ENCODE measurements at regions not wholly inside any gene's neighbourhood (a gene's known extent, or its start where the extent isn't known, plus 50 kb on each side); places are given as distances from the start of the nearest gene placed in this dataset.
"Not testable (repeated sequence)": the region's sequence is repeated elsewhere in the genome, so short reads cannot be mapped to it uniquely, and the experiment has no call there.

DNA sequence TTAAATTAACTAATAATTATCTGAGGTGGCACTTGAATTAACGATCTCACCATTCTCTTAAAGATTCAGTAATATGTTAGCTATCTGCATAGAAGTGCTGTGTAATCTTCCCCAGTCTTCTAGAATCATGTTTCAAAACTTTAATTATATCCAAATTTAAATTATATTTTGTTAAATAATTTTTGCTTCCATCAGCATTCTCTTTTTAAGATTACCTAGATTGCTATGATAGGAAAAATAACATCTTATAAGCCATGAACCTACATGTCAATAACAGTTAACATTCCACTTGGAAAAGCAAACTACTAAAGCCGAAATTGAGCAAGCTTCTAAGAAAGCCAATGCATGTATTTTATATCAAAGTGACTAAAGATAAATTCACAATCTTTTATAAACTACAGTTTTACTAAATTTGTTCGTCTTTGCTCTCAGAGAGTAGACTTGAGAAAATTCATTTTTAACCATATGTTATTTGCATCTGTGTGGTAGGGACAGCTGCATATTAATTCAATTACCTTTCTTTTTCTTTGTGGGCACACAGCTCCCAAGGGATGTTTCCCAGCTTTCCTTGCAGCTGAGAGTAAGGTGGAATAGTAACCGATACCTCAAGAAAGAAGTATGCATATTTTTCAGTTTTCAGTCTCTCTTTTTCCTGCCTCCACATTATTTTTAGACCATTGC, 105.4 kb upstream of the ABCB5 start:
- ATAC-seq (no peak), DNase-seq (ENCODE audit: low spot score in 2 of 2) (no peak)
- Mint-ChIP-seq H3K9me3 (peaks cover 4 to 8% of the 10 kb centered on the region in 2 donors), H3K27ac (no peak overlapping the region), H3K36me3 (no peaks in the 10 kb centered on the region)

DNA sequence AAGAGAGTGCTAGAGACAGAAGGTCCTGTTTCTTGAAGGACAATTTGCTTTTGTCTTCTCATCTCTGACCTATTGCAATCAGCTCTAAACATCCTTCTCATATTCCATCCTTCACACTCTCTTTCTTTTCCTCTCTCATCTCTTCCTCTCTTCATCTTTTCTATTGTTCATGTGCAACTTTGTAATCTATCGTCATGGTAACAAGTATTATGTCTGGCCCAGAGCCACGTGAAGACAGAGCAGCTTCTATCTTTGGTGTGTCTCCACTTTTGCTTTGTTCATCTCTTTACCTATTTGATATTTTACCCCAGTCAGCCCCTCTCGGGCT, 104.9 kb upstream of the ABCB5 start:
- no peak for ATAC-seq
- Mint-ChIP-seq H3K27ac (no peak overlapping the region), H3K9me3 (peaks cover 4 to 8% of the 10 kb centered on the region in 2 donors), H3K36me3 (no peaks in the 10 kb centered on the region)
- no peak for DNase-seq (ENCODE audit: low spot score in 2 of 2)

DNA sequence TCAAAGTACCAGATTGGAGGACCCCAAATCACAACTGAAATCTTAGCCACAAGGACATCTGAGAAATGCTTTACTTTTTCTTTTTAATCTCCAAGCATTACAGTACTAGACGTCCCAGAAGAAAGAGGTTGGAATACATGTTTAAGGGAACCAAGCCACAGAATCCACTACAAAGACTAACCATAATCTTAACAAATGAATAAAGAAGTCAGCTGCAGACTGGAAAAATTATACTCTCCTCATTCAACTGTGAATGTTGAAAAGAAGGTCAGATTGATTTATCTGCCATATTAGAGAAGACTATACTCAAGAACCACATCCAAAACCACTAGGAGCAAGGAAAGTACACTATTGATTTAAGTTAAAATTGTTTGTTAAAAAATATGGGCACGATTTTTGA, 102.1 kb upstream of the ABCB5 start:
- Mint-ChIP-seq H3K36me3 (no peaks in the 10 kb centered on the region), H3K9me3 (peaks cover 4 to 8% of the 10 kb centered on the region in 2 donors)

DNA sequence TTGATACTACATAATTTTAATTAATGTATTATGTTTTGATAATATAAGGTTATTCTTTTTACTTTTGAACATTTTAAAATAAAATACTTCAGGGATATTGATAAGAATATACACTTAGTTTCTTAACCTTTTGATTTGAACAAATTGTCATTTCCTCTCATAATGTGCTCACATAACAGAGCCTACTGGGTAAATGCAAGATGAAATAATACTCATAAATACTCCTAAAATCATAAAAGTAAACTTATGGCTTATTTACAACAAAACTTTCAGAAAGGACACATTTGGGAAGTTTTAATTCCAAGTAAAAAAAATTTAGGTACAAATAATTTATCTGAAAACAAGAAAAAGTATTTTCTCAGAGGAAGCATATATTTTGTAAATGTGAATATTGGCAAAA, 101.6 kb upstream of the ABCB5 start:
- H3K36me3 Mint-ChIP-seq: no peaks in the 10 kb centered on the region
- no peak for DNase-seq (ENCODE audit: low spot score in 2 of 2)
- no peak overlapping the region for H3K27ac Mint-ChIP-seq
- peaks cover 4 to 8% of the 10 kb centered on the region in 2 donors for H3K9me3 Mint-ChIP-seq
- no peak for ATAC-seq

More for the DNA sequence above, 102.1 kb upstream of the ABCB5 start:
- ATAC-seq (no peak), DNase-seq (ENCODE audit: low spot score in 2 of 2) (no peak)
- no peak overlapping the region for H3K27ac Mint-ChIP-seq

DNA sequence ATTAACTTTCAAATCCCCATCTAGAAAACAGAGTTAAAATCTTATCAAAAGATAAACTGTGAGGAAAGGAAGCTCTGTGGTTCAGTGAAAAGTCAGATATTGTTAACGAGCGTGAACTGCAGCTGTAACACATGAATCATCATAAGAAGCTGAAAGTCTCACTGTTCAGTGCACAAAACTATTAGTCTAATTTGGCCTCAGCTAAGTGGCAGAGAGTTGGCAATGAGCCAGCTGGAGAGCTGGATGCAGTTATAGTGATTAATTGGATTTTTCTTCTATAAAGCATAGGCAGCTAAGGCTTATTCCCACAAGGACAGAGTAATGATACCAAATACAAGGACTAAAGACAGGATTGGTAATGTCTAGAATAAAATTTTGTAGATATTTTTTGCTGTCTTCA, 101.1 kb upstream of the ABCB5 start:
- no peak overlapping the region for H3K27ac Mint-ChIP-seq
- no peaks in the 10 kb centered on the region for H3K36me3 Mint-ChIP-seq
- ATAC-seq: no peak
- DNase-seq (ENCODE audit: low spot score in 2 of 2): no peak
- peaks cover 4 to 8% of the 10 kb centered on the region in 2 donors for H3K9me3 Mint-ChIP-seq

DNA sequence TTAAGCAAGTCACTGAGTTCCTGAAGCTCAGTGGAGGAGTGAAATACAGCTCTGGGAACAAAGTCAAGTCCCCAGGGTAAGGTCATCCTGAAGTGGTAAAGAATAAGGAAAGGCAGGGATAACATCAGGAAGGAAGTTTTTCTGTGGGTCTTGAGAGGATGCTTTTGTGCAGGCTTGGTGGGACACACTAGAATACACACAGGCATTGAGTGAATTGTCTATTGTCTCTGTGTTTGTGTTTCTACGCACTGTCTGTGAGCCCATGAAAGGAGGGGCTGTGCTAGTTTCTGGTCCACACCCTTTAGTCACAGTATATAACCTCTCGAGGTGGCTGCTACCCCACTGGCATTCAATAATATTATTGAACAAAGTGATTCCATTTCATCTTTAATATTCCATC, 95.8 kb upstream of the ABCB5 start:
- ATAC-seq: no peak

DNA sequence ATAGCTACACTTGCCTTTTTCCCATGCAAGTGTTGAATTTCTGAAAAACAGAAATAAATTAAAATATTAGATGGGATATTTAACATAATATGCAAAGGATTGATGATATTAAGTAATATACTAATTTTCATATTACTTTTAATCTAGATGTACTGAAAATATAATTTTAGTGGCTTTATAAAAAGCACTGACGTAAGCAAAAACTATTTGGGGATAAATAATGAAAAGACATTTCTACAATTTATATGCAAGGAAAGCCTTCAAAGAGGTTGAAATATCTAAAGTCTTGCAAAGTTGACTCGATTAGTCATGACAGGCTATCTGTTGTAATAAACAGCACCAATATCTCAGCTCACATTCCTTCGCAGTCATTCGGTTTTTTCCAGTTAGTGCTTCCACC, 94.9 kb upstream of the ABCB5 start:
- no peak for DNase-seq (ENCODE audit: low spot score in 2 of 2)
- peaks cover 3 to 8% of the 10 kb centered on the region in 2 donors for H3K9me3 Mint-ChIP-seq
- ATAC-seq: no peak

More for the DNA sequence above, 95.8 kb upstream of the ABCB5 start:
- Mint-ChIP-seq H3K27ac (no peak overlapping the region), H3K9me3 (peaks cover 3 to 8% of the 10 kb centered on the region in 2 donors), H3K36me3 (no peaks in the 10 kb centered on the region)
- DNase-seq (ENCODE audit: low spot score in 2 of 2): no peak

DNA sequence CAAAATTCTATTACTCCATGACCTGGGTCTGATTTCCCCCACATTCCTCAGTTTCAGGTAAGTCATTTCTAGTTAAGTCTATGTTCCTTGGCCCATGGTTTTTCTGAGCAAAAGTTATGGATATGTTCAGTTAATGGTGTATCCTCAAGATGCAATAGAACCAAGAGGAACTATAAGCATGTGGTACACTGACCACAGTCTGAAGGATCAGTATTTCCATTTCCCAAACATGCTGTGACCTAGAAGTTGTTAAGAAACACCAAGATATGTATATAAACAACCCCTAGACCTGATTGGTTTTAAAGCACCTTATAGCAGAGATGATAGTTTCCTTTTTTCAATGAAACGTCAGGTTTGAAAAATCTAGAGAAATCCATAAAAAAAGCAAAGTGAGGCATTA, 94.2 kb upstream of the ABCB5 start:
- no peak for ATAC-seq
- Mint-ChIP-seq H3K9me3 (peaks cover 3 to 8% of the 10 kb centered on the region in 2 donors), H3K36me3 (no peaks in the 10 kb centered on the region), H3K27ac (no peak overlapping the region)
- DNase-seq (ENCODE audit: low spot score in 2 of 2): no peak

More for the DNA sequence above, 94.9 kb upstream of the ABCB5 start:
- no peaks in the 10 kb centered on the region for H3K36me3 Mint-ChIP-seq
- H3K27ac Mint-ChIP-seq: no peak overlapping the region

DNA sequence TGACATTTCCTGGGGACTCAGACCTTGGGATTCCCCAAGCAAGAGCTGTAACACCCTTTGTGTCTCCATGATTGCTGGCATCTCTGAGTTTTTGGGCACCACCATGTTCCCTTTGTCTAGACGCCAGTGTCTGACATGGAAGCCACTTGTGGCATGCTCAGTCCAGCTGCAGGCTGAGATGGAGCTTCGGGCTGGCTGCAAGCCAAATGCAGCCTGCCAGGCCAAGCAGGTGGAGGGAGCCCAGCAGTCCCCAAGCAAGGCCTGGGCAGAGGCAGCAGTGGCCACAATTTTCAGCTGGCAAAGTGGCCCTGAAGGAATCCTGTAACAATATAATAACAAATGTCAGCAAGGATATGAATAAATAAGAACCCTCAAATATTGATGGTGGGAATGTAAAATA, 86.2 kb upstream of the ABCB5 start:
- ATAC-seq: no peak
- DNase-seq (ENCODE audit: low spot score in 2 of 2): no peak
- Mint-ChIP-seq H3K36me3 (no peaks in the 10 kb centered on the region), H3K9me3 (peaks cover 2 to 4% of the 10 kb centered on the region in 2 donors), H3K27ac (no peak overlapping the region)

DNA sequence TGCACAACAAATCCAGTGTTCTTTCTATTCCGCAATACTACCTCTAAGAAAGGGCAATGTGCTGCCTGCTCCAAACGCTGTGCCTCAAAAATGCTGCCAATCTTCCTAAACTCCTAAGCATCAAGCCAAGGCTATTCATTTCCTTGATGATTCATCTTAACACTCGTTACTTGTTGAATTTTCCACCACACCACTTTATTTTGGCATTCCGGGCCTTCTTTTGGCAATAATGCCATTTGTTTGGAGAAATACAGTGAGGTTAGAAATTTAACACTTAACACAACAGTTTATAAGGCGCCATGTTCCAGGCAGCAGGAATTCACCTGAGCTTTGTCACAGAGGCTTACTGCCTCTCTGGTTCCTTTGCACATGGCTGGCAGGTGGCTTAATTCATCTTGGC, 82.6 kb upstream of the ABCB5 start:
- no peak for DNase-seq (ENCODE audit: low spot score in 2 of 2)
- no peaks in the 10 kb centered on the region for H3K36me3 Mint-ChIP-seq
- no peak for ATAC-seq
- no peaks in the 10 kb centered on the region for H3K9me3 Mint-ChIP-seq
- H3K27ac Mint-ChIP-seq: no peak overlapping the region

DNA sequence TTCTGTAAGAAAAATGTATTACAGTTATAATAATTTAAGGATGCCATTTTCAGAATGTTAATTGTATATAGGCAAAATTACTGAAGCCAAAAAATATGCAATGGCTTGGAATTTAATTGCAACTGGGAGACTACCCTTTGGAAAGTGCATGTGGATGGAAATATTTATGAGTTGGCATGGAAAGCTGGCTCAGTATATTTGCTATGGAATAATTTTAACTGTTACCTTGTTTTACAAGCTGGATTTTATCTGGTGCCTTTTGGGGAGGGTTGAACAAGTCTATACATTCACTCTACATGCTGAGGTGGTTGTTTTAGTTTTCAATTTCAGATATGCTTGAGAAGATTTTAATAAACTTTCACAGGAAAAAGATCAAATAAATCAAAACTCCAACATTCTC, 80.9 kb upstream of the ABCB5 start:
- H3K27ac Mint-ChIP-seq: no peak overlapping the region
- peaks cover 0 to 3% of the 10 kb centered on the region in 2 donors for H3K9me3 Mint-ChIP-seq
- ATAC-seq: no peak
- no peak for DNase-seq (ENCODE audit: low spot score in 2 of 2)
- H3K36me3 Mint-ChIP-seq: no peaks in the 10 kb centered on the region

DNA sequence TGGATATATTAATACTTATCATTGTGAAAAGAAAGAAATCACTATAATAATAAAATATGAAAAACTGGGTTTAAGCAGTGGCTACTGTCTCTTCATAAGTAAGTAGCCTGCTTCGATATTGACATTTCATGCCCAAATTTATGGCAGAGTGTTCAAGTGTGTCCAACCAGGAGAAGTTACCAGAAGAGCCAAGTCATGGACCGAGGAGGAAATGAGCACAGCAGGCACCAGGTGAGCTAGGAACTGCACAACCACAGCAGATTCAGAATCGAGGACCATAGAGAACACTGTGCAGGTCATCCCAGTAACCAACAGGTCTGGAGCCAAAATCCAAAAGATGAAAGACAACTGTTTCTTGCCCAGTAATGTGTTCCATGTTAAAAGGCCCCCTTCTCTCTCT, 79.9 kb upstream of the ABCB5 start:
- peaks cover 0 to 7% of the 10 kb centered on the region in 2 donors for H3K9me3 Mint-ChIP-seq
- H3K27ac Mint-ChIP-seq: no peak overlapping the region
- ATAC-seq (no peak), DNase-seq (ENCODE audit: low spot score in 2 of 2) (no peak)
- H3K36me3 Mint-ChIP-seq: no peaks in the 10 kb centered on the region

DNA sequence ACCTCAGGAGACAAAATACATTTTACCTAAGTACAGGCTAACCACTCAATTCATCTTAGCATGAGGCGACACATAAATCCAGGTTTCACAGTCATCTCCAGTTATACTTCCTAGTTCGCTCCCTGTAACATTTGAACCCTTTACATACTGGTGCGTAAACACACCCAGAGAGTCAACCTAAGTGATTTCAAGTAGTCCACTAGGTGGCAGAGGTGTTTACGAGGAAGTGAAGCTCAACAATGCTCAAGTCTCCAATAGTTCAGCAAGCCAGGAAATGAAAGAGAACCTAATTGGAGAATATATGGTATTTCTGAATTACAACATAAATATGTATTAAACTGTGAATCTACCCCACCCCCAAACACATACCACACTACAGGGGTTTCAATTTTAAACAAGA, 76.3 kb upstream of the ABCB5 start:
- H3K9me3 Mint-ChIP-seq: peaks cover 4 to 10% of the 10 kb centered on the region in 2 donors
- no peaks in the 10 kb centered on the region for H3K36me3 Mint-ChIP-seq
- no peak for DNase-seq (ENCODE audit: low spot score in 2 of 2)
- H3K27ac Mint-ChIP-seq: no peak overlapping the region
- no peak for ATAC-seq

DNA sequence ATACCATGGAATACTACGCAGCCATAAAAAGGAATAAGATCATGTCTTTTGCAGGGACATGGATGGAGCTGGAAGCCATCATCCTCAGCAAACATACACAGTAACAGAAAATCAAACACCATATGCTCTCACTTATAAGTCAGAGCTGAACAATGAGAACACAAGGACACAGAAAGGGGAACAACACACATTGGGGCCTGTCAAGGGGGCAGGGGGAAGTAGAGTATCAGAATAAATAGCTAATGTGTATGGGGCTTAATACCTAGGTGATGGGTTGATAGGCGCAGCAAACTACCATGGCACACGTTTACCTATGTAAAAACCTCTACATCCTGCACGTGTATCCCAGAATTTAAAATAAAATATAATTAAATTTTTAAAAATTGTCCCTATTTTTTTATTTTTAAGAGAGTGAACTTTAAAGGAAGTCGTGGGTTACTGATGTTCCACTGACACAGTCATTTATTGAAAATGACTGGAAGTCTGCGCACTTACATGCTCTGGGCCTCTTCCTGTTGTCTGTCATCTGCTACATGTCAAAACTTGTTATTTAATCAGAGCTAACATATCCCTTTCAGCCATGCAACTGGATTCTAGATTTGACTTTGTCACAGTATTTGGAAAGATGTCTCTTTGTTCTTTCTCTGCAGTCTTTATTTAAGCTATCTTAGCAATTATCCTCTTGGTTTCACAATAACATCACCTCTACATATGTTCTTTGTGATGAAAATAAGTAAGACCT, 73.7 kb upstream of the ABCB5 start:
- no peak overlapping the region for H3K27ac Mint-ChIP-seq
- H3K9me3 Mint-ChIP-seq: peaks cover 4 to 10% of the 10 kb centered on the region in 2 donors
- ATAC-seq (peak in 1 of 2 donors; percentile 84), DNase-seq (ENCODE audit: low spot score in 2 of 2) (no peak)
- no peaks in the 10 kb centered on the region for H3K36me3 Mint-ChIP-seq

DNA sequence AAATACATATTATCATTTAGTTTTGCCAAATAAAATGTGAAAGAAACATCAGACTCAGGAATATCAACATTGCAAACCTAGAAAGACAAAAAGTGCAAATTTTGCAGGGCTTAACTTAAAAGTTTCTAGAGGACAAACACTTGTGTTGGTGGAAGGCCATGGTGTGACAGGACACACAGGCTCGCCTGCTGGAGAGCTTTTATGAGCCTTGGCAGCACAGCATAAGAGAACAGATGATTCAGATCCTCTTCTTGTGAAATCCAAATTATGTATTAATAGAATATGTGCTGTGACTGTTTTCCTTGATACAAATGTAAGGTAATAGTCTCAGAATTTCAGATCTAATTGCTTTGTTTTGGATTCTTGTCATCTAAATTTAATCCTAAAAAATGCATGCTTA, 72.9 kb upstream of the ABCB5 start:
- peaks cover 4 to 10% of the 10 kb centered on the region in 2 donors for H3K9me3 Mint-ChIP-seq
- H3K27ac Mint-ChIP-seq: no peak overlapping the region
- no peak for DNase-seq (ENCODE audit: low spot score in 2 of 2)
- no peak for ATAC-seq
- H3K36me3 Mint-ChIP-seq: no peaks in the 10 kb centered on the region

DNA sequence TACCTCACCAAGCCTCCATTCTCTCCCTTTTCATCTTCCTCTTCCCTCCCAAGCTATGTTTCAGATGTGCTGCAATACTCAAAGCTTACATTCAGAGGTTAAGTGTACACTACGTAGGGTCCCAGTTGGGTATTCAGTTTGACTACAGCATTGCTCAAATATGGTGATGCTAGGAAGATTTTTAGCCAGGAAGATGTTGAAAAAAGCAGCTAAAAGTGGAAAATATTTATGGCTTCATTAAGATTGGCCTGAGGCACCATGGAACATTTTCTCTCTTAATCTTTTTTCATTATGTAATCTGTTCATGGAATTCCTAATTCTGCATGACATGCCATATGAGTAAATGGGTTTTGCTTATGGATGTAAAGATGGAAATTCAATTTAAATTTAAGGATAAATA, 72.0 kb upstream of the ABCB5 start:
- ATAC-seq (no peak), DNase-seq (ENCODE audit: low spot score in 2 of 2) (no peak)
- H3K27ac Mint-ChIP-seq: no peak overlapping the region
- H3K9me3 Mint-ChIP-seq: peaks cover 4 to 10% of the 10 kb centered on the region in 2 donors
- H3K36me3 Mint-ChIP-seq: no peaks in the 10 kb centered on the region

DNA sequence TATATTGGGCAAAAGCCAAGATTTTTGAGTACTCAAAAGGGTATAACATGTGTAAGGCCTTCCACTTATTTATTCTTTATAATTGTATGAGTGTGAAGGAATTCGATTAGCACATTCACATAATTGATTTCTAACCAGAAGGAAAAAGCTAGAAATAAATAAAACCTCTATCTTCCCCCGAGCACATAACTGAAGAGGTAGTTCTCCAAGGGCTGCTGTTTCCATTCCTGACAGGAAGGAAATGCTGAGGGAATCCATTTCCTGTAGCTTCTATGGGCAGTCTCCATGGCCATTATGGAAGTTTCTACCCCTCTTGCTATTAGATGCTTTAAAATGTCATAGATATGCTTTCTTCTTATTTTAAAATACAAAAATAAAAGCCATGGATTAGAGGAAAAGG, 70.5 kb upstream of the ABCB5 start:
- no peak for DNase-seq (ENCODE audit: low spot score in 2 of 2)
- ATAC-seq: no peak
- Mint-ChIP-seq H3K9me3 (peaks cover 4 to 7% of the 10 kb centered on the region in 2 donors), H3K36me3 (no peaks in the 10 kb centered on the region), H3K27ac (no peak overlapping the region)

DNA sequence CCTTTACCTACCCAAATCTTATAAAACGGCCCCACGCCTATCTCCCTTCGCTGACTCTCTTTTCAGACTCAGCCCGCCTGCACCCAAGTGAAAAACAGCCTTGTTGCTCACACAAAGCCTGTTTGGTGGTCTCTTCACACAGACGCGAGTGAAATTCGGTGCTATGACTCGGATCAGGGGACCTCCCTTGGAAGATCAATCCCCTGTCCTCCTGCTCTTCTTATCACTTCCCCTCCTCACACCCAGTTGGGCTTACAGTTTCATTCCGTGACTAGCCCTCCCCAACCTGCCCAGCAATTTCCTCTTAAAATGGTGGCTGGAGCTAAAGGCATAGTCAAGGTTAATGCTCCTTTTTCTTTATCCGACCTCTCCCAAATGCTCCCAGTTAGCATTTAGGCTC, 68.5 kb upstream of the ABCB5 start:
- H3K27ac Mint-ChIP-seq; H3K36me3 Mint-ChIP-seq; H3K9me3 Mint-ChIP-seq; ATAC-seq; DNase-seq (ENCODE audit: low spot score in 2 of 2): not testable (repeated sequence)
